Nephron (organoid): ENCODE measurements at regions not wholly inside any gene's neighbourhood (a gene's known extent, or its start where the extent isn't known, plus 50 kb on each side); places are given as distances from the start of the nearest gene placed in this dataset.

Source experiments
- H3K27ac Mint-ChIP-seq, 3 experiments: 2 replicates each; pipeline ENCODE4 v1.8.0; 2020; ENCODE audit warnings: mixed read lengths in 3 of 3, mild to moderate bottlenecking in 2 of 3, moderate library complexity in 1 of 3
- H3K27me3 Mint-ChIP-seq: 2 replicates; pipeline ENCODE4 v1.8.0; 2021; ENCODE audit warnings: low read depth, mild to moderate bottlenecking, moderate library complexity, mixed read lengths
- H3K36me3 Mint-ChIP-seq: 2 replicates; pipeline ENCODE4 v1.8.0; 2020; ENCODE audit warnings: low read depth, mixed read lengths
- H3K4me1 Mint-ChIP-seq: 2 replicates; pipeline ENCODE4 v1.8.0; 2020; ENCODE audit warnings: mixed read lengths
- H3K4me3 Mint-ChIP-seq, 3 experiments: 2 replicates each; pipeline ENCODE4 v1.8.0; 2020; ENCODE audit warnings: mild to moderate bottlenecking in 3 of 3, mixed read lengths in 3 of 3, moderate library complexity in 2 of 3
- H3K9me3 Mint-ChIP-seq: 2 replicates; pipeline ENCODE4 v1.8.0; 2020; ENCODE audit warnings: mixed read lengths
- TF ChIP-seq, protein P1 (sequence below), 3 experiments: fragments of 200-600 bp; sonication (generic); IDR thresholded peaks; one replicate each; pipeline ENCODE4 v1.5.0; 2021; ENCODE audit warnings: antibody characterized with exemption in 3 of 3; ENCODE audit not compliant: unreplicated experiment in 3 of 3

DNA sequence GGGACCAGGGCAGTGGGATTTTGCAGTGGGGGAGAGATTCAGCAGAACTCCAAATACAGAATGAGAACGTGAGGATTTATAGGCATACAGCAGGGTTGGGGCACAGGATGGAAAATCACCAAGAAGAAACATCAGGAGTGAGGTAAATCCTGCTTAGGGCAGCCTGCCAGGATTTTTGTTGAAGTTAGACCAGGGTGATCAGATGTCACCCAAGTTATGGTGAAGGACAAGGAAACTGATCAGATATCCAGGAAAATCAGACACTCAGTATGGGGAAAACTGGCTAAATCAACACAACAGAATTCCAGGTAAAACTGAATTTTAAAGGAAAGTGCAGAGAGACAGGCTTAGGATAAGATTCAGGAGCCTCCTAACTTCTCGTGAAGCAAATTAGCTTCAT, 682.4 kb downstream of the TMEM121 start:
- TF ChIP-seq, protein P1, sequence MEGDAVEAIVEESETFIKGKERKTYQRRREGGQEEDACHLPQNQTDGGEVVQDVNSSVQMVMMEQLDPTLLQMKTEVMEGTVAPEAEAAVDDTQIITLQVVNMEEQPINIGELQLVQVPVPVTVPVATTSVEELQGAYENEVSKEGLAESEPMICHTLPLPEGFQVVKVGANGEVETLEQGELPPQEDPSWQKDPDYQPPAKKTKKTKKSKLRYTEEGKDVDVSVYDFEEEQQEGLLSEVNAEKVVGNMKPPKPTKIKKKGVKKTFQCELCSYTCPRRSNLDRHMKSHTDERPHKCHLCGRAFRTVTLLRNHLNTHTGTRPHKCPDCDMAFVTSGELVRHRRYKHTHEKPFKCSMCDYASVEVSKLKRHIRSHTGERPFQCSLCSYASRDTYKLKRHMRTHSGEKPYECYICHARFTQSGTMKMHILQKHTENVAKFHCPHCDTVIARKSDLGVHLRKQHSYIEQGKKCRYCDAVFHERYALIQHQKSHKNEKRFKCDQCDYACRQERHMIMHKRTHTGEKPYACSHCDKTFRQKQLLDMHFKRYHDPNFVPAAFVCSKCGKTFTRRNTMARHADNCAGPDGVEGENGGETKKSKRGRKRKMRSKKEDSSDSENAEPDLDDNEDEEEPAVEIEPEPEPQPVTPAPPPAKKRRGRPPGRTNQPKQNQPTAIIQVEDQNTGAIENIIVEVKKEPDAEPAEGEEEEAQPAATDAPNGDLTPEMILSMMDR (IDR thresholded peaks at IDR 0.05; ENCODE audit: unreplicated experiment in 3 of 3) = no peak
- Mint-ChIP-seq H3K9me3 (peaks cover 70% of the 10 kb centered on the region), H3K27me3 (no peaks in the 10 kb centered on the region), H3K27ac (no peak overlapping the region), H3K36me3 (peaks cover 11% of the 10 kb centered on the region), H3K4me3 (no peak overlapping the region), H3K4me1 (no peaks in the 10 kb centered on the region)

DNA sequence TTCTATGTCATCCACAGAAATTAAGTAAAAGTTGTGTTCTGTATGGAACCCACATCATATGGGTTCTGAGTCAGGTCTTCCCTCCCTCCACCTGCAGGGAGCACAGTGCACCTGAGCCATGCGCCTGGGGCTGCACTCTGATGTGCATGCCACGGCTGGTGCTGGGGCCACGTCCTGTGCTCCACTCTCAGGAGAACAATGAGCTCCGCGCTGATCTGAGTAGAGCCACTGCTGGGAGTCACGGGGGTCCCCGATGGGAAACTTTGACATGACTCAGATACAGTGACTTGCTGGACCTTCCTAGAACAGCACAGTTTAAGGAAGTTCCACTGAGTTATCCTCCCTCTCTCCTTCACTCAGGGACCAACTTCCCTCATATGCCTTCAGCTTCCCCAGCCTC, 683.4 kb downstream of the TMEM121 start:
- H3K4me3 Mint-ChIP-seq = no peak overlapping the region
- H3K36me3 Mint-ChIP-seq = peaks cover 7% of the 10 kb centered on the region
- H3K27ac Mint-ChIP-seq = no peak overlapping the region
- H3K27me3 Mint-ChIP-seq = no peaks in the 10 kb centered on the region
- H3K9me3 Mint-ChIP-seq = peaks cover 69% of the 10 kb centered on the region
- no peaks in the 10 kb centered on the region for H3K4me1 Mint-ChIP-seq
- TF ChIP-seq, protein P1 (IDR thresholded peaks at IDR 0.05; ENCODE audit: unreplicated experiment in 3 of 3) = no peak

DNA sequence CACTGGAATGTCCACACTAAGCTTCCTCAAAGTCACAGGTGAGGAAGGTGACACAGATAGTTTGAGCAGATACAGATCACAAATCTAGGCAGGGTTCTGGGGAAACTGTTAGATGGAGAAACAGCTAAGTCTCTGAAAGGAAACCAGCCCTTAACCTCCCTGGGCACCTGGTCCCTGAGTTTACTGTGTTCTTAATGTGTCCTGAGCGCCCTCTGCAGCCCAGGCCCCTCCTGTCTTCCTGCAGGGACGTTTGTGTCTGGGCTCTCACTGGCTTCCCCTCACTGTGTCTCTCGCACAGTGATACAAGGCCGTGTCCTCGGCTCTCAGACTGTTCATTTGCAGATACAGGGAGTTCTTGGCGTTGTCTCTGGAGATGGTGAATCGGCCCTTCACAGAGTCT, 684.3 kb downstream of the TMEM121 start:
- Mint-ChIP-seq H3K9me3 (peaks cover 70% of the 10 kb centered on the region), H3K27ac (no peak overlapping the region), H3K27me3 (no peaks in the 10 kb centered on the region), H3K4me1 (no peaks in the 10 kb centered on the region), H3K36me3 (peaks cover 3% of the 10 kb centered on the region), H3K4me3 (no peak overlapping the region)
- TF ChIP-seq, protein P1 (IDR thresholded peaks at IDR 0.05; ENCODE audit: unreplicated experiment in 3 of 3) = no peak

DNA sequence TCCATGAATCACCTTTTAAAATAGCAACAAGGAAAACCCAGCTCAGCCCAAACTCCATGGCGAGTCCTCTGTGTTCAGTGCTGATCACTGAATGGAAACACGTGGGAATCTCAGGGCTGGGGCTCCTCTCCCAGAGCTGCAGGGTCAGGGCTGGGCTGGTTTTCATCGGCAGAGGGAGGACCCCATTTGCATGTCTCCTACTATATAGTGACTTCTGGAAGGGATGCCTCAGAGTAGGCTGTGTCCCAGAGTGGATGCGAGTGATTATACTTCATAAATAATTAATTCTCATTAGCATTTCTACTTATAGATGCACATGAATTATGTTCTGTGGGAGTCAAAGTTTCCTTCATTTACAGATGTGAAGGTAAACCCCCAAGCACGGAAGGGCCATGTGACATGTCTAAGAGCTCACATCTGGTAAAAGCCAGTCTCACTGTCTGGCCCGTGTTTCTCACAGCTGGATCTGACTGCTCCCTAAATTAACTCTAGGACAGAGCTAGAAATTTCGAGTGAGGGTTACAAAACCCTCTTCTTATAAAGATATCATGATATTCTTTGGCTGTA, 685.0 kb downstream of the TMEM121 start:
- no peak overlapping the region for H3K27ac Mint-ChIP-seq
- no peaks in the 10 kb centered on the region for H3K36me3 Mint-ChIP-seq
- H3K27me3 Mint-ChIP-seq = no peaks in the 10 kb centered on the region
- TF ChIP-seq, protein P1 (IDR thresholded peaks at IDR 0.05; ENCODE audit: unreplicated experiment in 3 of 3) = no peak
- no peaks in the 10 kb centered on the region for H3K4me1 Mint-ChIP-seq
- H3K9me3 Mint-ChIP-seq = peaks cover 72% of the 10 kb centered on the region
- no peak overlapping the region for H3K4me3 Mint-ChIP-seq

DNA sequence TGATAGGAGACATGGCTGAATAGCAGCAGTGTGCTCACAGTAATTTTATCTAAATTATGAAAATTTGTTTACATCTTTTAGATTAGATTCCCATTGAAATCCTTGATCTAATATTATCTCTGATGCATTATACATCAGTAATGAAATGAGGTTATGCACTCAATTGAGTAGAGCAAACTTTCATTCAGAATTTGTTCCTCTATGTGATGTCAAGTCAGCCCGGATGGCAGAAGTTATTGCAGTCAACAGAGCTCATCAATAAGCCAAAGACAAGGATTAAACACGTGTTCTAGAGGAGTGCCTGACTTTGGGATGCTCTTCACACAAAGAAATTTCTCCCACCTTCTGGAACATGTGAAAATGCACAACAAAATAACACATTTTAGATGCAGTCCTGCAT, 688.8 kb downstream of the TMEM121 start:
- Mint-ChIP-seq H3K27ac (no peak overlapping the region), H3K4me1 (no peaks in the 10 kb centered on the region), H3K9me3 (peaks cover 55% of the 10 kb centered on the region), H3K36me3 (no peaks in the 10 kb centered on the region), H3K4me3 (no peak overlapping the region), H3K27me3 (no peaks in the 10 kb centered on the region)
- TF ChIP-seq, protein P1 (IDR thresholded peaks at IDR 0.05; ENCODE audit: unreplicated experiment in 3 of 3) = no peak

DNA sequence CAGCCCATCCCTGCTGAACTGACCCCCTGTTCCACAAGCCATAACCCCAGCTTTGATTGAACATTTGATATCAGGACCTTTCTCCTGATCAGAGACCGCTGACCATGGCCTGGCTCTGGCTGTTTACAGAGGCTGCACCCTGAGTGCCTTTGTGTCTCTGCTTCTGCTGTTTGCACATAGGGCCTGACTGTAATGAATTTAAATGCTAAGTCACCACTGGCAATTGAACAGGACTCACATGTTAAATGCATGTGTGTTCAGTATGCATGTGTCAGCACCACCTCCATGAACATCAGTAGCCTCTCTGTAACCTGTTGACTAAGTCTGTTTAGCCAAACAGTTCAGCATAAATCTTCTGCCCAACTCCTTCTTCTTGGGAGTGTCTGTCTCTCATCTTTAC, 690.3 kb downstream of the TMEM121 start:
- no peak overlapping the region for H3K4me3 Mint-ChIP-seq
- no peak overlapping the region for H3K27ac Mint-ChIP-seq
- H3K27me3 Mint-ChIP-seq = no peaks in the 10 kb centered on the region
- H3K9me3 Mint-ChIP-seq = peaks cover 53% of the 10 kb centered on the region
- TF ChIP-seq, protein P1 (IDR thresholded peaks at IDR 0.05; ENCODE audit: unreplicated experiment in 3 of 3) = no peak
- no peaks in the 10 kb centered on the region for H3K36me3 Mint-ChIP-seq
- no peaks in the 10 kb centered on the region for H3K4me1 Mint-ChIP-seq
